ENCODE measurements at regions not wholly inside any gene's neighbourhood (a gene's known extent, or its start where the extent isn't known, plus 50 kb on each side); places are given as distances from the start of the nearest gene placed in this dataset.

DNA sequence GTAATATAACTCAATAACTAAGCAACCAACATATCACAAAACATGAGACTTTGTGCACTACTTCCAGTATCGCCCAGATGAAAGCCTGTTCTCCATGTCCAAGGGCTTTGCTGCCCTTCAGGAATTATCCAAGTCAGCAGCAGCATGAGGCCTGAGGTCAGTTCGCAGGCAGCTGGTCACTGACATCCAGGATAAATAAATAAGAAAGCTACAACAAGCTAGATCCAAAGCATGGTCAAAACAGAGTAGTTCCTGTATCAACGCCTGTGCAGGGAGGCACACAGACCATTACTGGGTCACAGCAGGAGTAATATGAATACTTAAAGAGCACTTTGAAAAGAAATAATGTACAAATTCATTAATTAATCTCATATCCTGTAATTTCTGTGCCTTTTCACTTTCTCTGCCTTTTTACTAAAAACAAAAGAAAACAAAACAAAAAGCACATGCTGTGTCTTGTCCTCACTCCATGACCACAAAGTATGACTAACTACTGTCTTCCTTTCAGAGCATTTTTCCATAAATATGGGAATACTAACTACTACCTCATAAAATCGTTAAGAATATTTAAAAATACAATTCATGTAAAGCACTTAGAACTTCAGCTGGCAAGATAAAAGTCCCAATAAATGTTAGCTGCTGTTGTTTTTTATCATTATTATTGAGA is 374.9 kb upstream of the IRAK1BP1 start:
- TF ChIP-seq POLR2A (IDR thresholded peaks at IDR 0.05; ENCODE audit: low read depth, low read length), result no peak
- TF ChIP-seq, protein P1, sequence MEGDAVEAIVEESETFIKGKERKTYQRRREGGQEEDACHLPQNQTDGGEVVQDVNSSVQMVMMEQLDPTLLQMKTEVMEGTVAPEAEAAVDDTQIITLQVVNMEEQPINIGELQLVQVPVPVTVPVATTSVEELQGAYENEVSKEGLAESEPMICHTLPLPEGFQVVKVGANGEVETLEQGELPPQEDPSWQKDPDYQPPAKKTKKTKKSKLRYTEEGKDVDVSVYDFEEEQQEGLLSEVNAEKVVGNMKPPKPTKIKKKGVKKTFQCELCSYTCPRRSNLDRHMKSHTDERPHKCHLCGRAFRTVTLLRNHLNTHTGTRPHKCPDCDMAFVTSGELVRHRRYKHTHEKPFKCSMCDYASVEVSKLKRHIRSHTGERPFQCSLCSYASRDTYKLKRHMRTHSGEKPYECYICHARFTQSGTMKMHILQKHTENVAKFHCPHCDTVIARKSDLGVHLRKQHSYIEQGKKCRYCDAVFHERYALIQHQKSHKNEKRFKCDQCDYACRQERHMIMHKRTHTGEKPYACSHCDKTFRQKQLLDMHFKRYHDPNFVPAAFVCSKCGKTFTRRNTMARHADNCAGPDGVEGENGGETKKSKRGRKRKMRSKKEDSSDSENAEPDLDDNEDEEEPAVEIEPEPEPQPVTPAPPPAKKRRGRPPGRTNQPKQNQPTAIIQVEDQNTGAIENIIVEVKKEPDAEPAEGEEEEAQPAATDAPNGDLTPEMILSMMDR (conservative IDR thresholded peaks at IDR 0.05; ENCODE audit: low read depth, low read length), result no peak
- TF ChIP-seq RFX5 (IDR thresholded peaks at IDR 0.05; ENCODE audit: low read depth, low read length), result no peak
- TF ChIP-seq MAFK (IDR thresholded peaks at IDR 0.05; ENCODE audit: low read depth, low read length), result no peak
- no peak for TF ChIP-seq RCOR1 (IDR thresholded peaks at IDR 0.05; ENCODE audit: insufficient replicate concordance, low read length)
- TF ChIP-seq CEBPB (IDR thresholded peaks at IDR 0.05; ENCODE audit: low read depth, low read length), result no peak
- TF ChIP-seq SMC3 (IDR thresholded peaks at IDR 0.05; ENCODE audit: low read depth, low read length), result no peak
- no peak for TF ChIP-seq BHLHE40 (IDR thresholded peaks at IDR 0.05; ENCODE audit: low read depth, low read length)
- TF ChIP-seq, protein P2, sequence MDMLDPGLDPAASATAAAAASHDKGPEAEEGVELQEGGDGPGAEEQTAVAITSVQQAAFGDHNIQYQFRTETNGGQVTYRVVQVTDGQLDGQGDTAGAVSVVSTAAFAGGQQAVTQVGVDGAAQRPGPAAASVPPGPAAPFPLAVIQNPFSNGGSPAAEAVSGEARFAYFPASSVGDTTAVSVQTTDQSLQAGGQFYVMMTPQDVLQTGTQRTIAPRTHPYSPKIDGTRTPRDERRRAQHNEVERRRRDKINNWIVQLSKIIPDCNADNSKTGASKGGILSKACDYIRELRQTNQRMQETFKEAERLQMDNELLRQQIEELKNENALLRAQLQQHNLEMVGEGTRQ (IDR thresholded peaks at IDR 0.05; ENCODE audit: low read depth, low read length), result no peak

Measured in IMR-90 (cell line).